ENCODE measurements at regions not wholly inside any gene's neighbourhood (a gene's known extent, or its start where the extent isn't known, plus 50 kb on each side); places are given as distances from the start of the nearest gene placed in this dataset.

- DNase-seq (ENCODE audit: low read depth in 1 of 2, low spot score in 1 of 2), result no peak
These were observed 106.3 kb upstream of the SSBP2 start for GRCh38 chr5:81856948-81857928.

GRCh38 chr5:81855591-81855990, 104.7 kb upstream of the SSBP2 start:
- no peak for DNase-seq (ENCODE audit: low read depth in 1 of 2, low spot score in 1 of 2)

- DNase-seq (ENCODE audit: low read depth in 1 of 2, low spot score in 1 of 2), result no peak
These were observed 104.0 kb upstream of the SSBP2 start for GRCh38 chr5:81854915-81855314.

GRCh38 chr5:81854485-81854884, 103.6 kb upstream of the SSBP2 start:
- no peak for DNase-seq (ENCODE audit: low read depth in 1 of 2, low spot score in 1 of 2)

- DNase-seq (ENCODE audit: low read depth in 1 of 2, low spot score in 1 of 2), result no peak
These were observed 102.1 kb upstream of the SSBP2 start for GRCh38 chr5:81853030-81853357.

- DNase-seq (ENCODE audit: low read depth in 1 of 2, low spot score in 1 of 2), result no peak
These were observed 101.6 kb upstream of the SSBP2 start for GRCh38 chr5:81852291-81853029.

GRCh38 chr5:81851481-81852178, 100.7 kb upstream of the SSBP2 start:
- peak; percentile 74 to 82 for DNase-seq (ENCODE audit: low read depth in 1 of 2, low spot score in 1 of 2)

GRCh38 chr5:81850501-81851357, 99.8 kb upstream of the SSBP2 start:
- DNase-seq (ENCODE audit: low read depth in 1 of 2, low spot score in 1 of 2), result no peak

- DNase-seq (ENCODE audit: low read depth in 1 of 2, low spot score in 1 of 2), result no peak
These were observed 99.0 kb upstream of the SSBP2 start for GRCh38 chr5:81849770-81850367.

- DNase-seq (ENCODE audit: low read depth in 1 of 2, low spot score in 1 of 2), result no peak
These were observed 97.5 kb upstream of the SSBP2 start for GRCh38 chr5:81848362-81848880.

- DNase-seq (ENCODE audit: low read depth in 1 of 2, low spot score in 1 of 2), result no peak
These were observed 95.4 kb upstream of the SSBP2 start for GRCh38 chr5:81846301-81846700.

- DNase-seq (ENCODE audit: low read depth in 1 of 2, low spot score in 1 of 2), result no peak
These were observed 92.9 kb upstream of the SSBP2 start for GRCh38 chr5:81843845-81844244.

GRCh38 chr5:81842795-81843398, 92.0 kb upstream of the SSBP2 start:
- DNase-seq (ENCODE audit: low read depth in 1 of 2, low spot score in 1 of 2), result no peak

GRCh38 chr5:81839034-81839433, 88.1 kb upstream of the SSBP2 start:
- no peak for DNase-seq (ENCODE audit: low read depth in 1 of 2, low spot score in 1 of 2)

- no peak for DNase-seq (ENCODE audit: low read depth in 1 of 2, low spot score in 1 of 2)
These were observed 87.5 kb upstream of the SSBP2 start for GRCh38 chr5:81838307-81838906.

GRCh38 chr5:81837667-81838306, 86.9 kb upstream of the SSBP2 start:
- no peak for DNase-seq (ENCODE audit: low read depth in 1 of 2, low spot score in 1 of 2)

GRCh38 chr5:81835814-81836367, 85.0 kb upstream of the SSBP2 start:
- DNase-seq (ENCODE audit: low read depth in 1 of 2, low spot score in 1 of 2), result no peak

GRCh38 chr5:81834021-81834660, 83.2 kb upstream of the SSBP2 start:
- DNase-seq (ENCODE audit: low read depth in 1 of 2, low spot score in 1 of 2), result no peak
